ENCODE measurements at regions not wholly inside any gene's neighbourhood (a gene's known extent, or its start where the extent isn't known, plus 50 kb on each side); places are given as distances from the start of the nearest gene placed in this dataset.

GRCh38 chr6:8707956-8708772, 272.8 kb upstream of the SLC35B3 start:
- peak overlapping the region in 1 of 2 donors; percentile 14 for H3K4me3 ChIP-seq
- no peaks in the 10 kb centered on the region for H3K27me3 ChIP-seq
- DNase-seq (ENCODE audit: low spot score), result no peak
- H3K9me3 ChIP-seq, result no peaks in the 10 kb centered on the region
- no peak overlapping the region for H3K27ac ChIP-seq
- peak in 1 of 2 donors; percentile 49 for TF ChIP-seq CTCF (IDR thresholded peaks at IDR 0.05)
- H3K4me1 ChIP-seq, result no peaks in the 10 kb centered on the region
- H3K36me3 ChIP-seq, result no peaks in the 10 kb centered on the region

- DNase-seq (ENCODE audit: low spot score), result no peak
- TF ChIP-seq CTCF (IDR thresholded peaks at IDR 0.05), result no peak
- Histone ChIP-seq H3K36me3 (no peaks in the 10 kb centered on the region), H3K4me1 (no peaks in the 10 kb centered on the region), H3K4me3 (no peak overlapping the region), H3K27ac (no peak overlapping the region), H3K27me3 (no peaks in the 10 kb centered on the region), H3K9me3 (no peaks in the 10 kb centered on the region)
Measured at GRCh38 chr6:8707369-8707768, 272.0 kb upstream of the SLC35B3 start.

GRCh38 chr6:8705435-8706020, 270.2 kb upstream of the SLC35B3 start:
- Histone ChIP-seq H3K4me1 (no peaks in the 10 kb centered on the region), H3K4me3 (no peak overlapping the region), H3K9me3 (no peaks in the 10 kb centered on the region), H3K36me3 (no peaks in the 10 kb centered on the region), H3K27ac (no peak overlapping the region), H3K27me3 (no peaks in the 10 kb centered on the region)
- TF ChIP-seq CTCF (IDR thresholded peaks at IDR 0.05), result no peak
- no peak for DNase-seq (ENCODE audit: low spot score)

- H3K36me3 ChIP-seq, result no peaks in the 10 kb centered on the region
- H3K9me3 ChIP-seq, result no peaks in the 10 kb centered on the region
- no peak for DNase-seq (ENCODE audit: low spot score)
- no peak overlapping the region for H3K27ac ChIP-seq
- H3K4me1 ChIP-seq, result no peaks in the 10 kb centered on the region
- H3K27me3 ChIP-seq, result no peaks in the 10 kb centered on the region
- H3K4me3 ChIP-seq, result no peak overlapping the region
- no peak for TF ChIP-seq CTCF (IDR thresholded peaks at IDR 0.05)
Measured at GRCh38 chr6:8703059-8703458, 267.7 kb upstream of the SLC35B3 start.

- no peak for TF ChIP-seq CTCF (IDR thresholded peaks at IDR 0.05)
- Histone ChIP-seq H3K4me3 (no peak overlapping the region), H3K27me3 (no peaks in the 10 kb centered on the region), H3K36me3 (no peaks in the 10 kb centered on the region), H3K4me1 (no peaks in the 10 kb centered on the region), H3K27ac (no peak overlapping the region), H3K9me3 (no peaks in the 10 kb centered on the region)
- DNase-seq (ENCODE audit: low spot score), result no peak
Measured at GRCh38 chr6:8688821-8689220, 253.5 kb upstream of the SLC35B3 start.
